IMR-90 (cell line): ENCODE measurements at regions not wholly inside any gene's neighbourhood (a gene's known extent, or its start where the extent isn't known, plus 50 kb on each side); places are given as distances from the start of the nearest gene placed in this dataset.

Source experiments
- ATAC-seq: fragments of 200-7000 bp; cut with Tn5 transposase; 2 replicates; pipeline ENCODE4 v1.9.1; 2020; ENCODE audit warnings: low read depth, mild to moderate bottlenecking, moderate library complexity
- BruUV-seq: library from RNA; stranded (reverse); fragments of 400-500 nt; replicated peaks from 2 replicates; lab custom pipeline; 2021; lab: Mats Ljungman, UMichigan
- CTCF ChIA-PET: fragments of 300-600 bp; formaldehyde crosslinking; extraction: SDS; loops from one replicate; lab custom pipeline; 2021; ENCODE audit warnings: antibody characterized with exemption; lab: Yijun Ruan, JAX
- POLR2A ChIA-PET: fragments of 300-600 bp; sonication (Branson Sonifier 250); formaldehyde crosslinking; loops from one replicate; lab custom pipeline; 2022; ENCODE audit warnings: antibody characterized with exemption; ENCODE audit not compliant: unreplicated experiment; lab: Charles Lee
- DNase-seq: peaks from one replicate; pipeline ENCODE4 v3.0.0; 2013
- H2AFZ ChIP-seq: replicated peaks from 2 replicates; pipeline ENCODE3; 2013; ENCODE audit warnings: low read length, mild to moderate bottlenecking; ENCODE audit not compliant: poor library complexity
- H2AK5ac ChIP-seq: 2 replicates; pipeline ENCODE4 v1.6.1; 2013; ENCODE audit warnings: low read depth, low read length, inconsistent platforms
- H2AK9ac ChIP-seq: replicated peaks from 2 replicates; pipeline ENCODE3; 2013; ENCODE audit warnings: mild to moderate bottlenecking, low read depth, low read length, moderate library complexity; ENCODE audit not compliant: poor library complexity
- H2BK120ac ChIP-seq: 2 replicates; pipeline ENCODE4 v1.6.1; 2013; ENCODE audit warnings: low read depth, low read length, inconsistent platforms
- H2BK15ac ChIP-seq: 3 replicates; pipeline ENCODE4 v1.6.1; 2013; ENCODE audit warnings: low read depth, low read length, inconsistent platforms
- H2BK20ac ChIP-seq: 2 replicates; pipeline ENCODE4 v1.6.1; 2013; ENCODE audit warnings: low read depth, mild to moderate bottlenecking, inconsistent platforms, low read length, moderate library complexity
- H2BK5ac ChIP-seq: 2 replicates; pipeline ENCODE4 v1.6.1; 2013; ENCODE audit warnings: mild to moderate bottlenecking, low read depth, low read length, inconsistent platforms; ENCODE audit not compliant: poor library complexity, severe bottlenecking
- H3K14ac ChIP-seq: replicated peaks from 2 replicates; pipeline ENCODE4 v1.6.1; 2013; ENCODE audit warnings: low read depth, low read length, inconsistent platforms
- H3K18ac ChIP-seq: 2 replicates; pipeline ENCODE4 v1.6.1; 2013; ENCODE audit warnings: low read depth, low read length, control low read depth
- H3K23ac ChIP-seq: 2 replicates; pipeline ENCODE4 v1.6.1; 2013; ENCODE audit warnings: low read depth, low read length, inconsistent platforms
- H3K27ac ChIP-seq: 2 replicates; pipeline ENCODE4 v1.5.1; 2013; ENCODE audit warnings: mild to moderate bottlenecking, control low read depth, low read length; ENCODE audit not compliant: insufficient read depth
- H3K27me3 ChIP-seq: 2 replicates; pipeline ENCODE4 v1.6.1; 2013; ENCODE audit warnings: low read length; ENCODE audit not compliant: control insufficient read depth, insufficient read depth
- H3K36me3 ChIP-seq: 2 replicates; pipeline ENCODE4 v1.6.1; 2013; ENCODE audit warnings: low read length, mixed read lengths; ENCODE audit not compliant: control insufficient read depth, insufficient read depth
- H3K4ac ChIP-seq: 2 replicates; pipeline ENCODE4 v1.6.1; 2013; ENCODE audit warnings: low read depth, low read length, inconsistent platforms
- H3K4me1 ChIP-seq: 2 replicates; pipeline ENCODE4 v1.6.1; 2013; ENCODE audit warnings: low read length, mixed read lengths; ENCODE audit not compliant: control insufficient read depth, insufficient read depth
- H3K4me2 ChIP-seq: 2 replicates; pipeline ENCODE4 v1.6.1; 2013; ENCODE audit warnings: low read depth, mild to moderate bottlenecking, control low read depth, low read length, moderate library complexity
- H3K4me3 ChIP-seq: 2 replicates; pipeline ENCODE4 v1.5.1; 2013; ENCODE audit warnings: low read depth, mild to moderate bottlenecking, control low read depth, low read length, moderate library complexity; ENCODE audit not compliant: insufficient read depth
- H3K56ac ChIP-seq: 2 replicates; pipeline ENCODE4 v1.6.1; 2013; ENCODE audit warnings: low read length, inconsistent platforms; ENCODE audit not compliant: insufficient read depth; ENCODE audit errors: extremely low read depth
- H3K79me1 ChIP-seq, 2 experiments: 2 replicates each; pipeline ENCODE4 v1.6.1; 2013; ENCODE audit warnings: low read length in 2 of 2, inconsistent platforms in 1 of 2, low read depth in 1 of 2
- H3K9ac ChIP-seq: 2 replicates; pipeline ENCODE4 v1.6.1; 2013; ENCODE audit warnings: low read depth, low read length, control low read depth
- H3K9me1 ChIP-seq: 2 replicates; pipeline ENCODE4 v1.6.1; 2013; ENCODE audit warnings: low read length, inconsistent platforms; ENCODE audit not compliant: insufficient read depth
- H3K9me3 ChIP-seq: 2 replicates; pipeline ENCODE4 v1.6.1; 2013; ENCODE audit warnings: low read length; ENCODE audit not compliant: control insufficient read depth, insufficient read depth
- H4K20me1 ChIP-seq: 2 replicates; pipeline ENCODE4 v1.6.1; 2013; ENCODE audit warnings: low read length, inconsistent platforms; ENCODE audit not compliant: insufficient read depth
- H4K5ac ChIP-seq: 2 replicates; pipeline ENCODE4 v1.6.1; 2013; ENCODE audit warnings: mild to moderate bottlenecking, low read depth, low read length, control low read depth
- H4K8ac ChIP-seq, 2 experiments: 2 replicates each; pipeline ENCODE4 v1.6.1; 2013; ENCODE audit warnings: low read depth in 2 of 2, low read length in 2 of 2, control low read depth in 1 of 2, inconsistent platforms in 1 of 2
- H4K91ac ChIP-seq: 2 replicates; pipeline ENCODE4 v1.6.1; 2013; ENCODE audit warnings: low read depth, low read length, inconsistent platforms; ENCODE audit not compliant: insufficient read depth
- BHLHE40 ChIP-seq: fragments of 150-350 bp; IDR thresholded peaks from 2 replicates; pipeline ENCODE4 v1.6.1; 2016; ENCODE audit warnings: mild to moderate bottlenecking, low read depth, low read length
- CEBPB ChIP-seq: IDR thresholded peaks from 2 replicates; pipeline ENCODE4 v1.6.1; 2012; ENCODE audit warnings: low read depth, low read length, improper control_type of control experiment
- CHD1 ChIP-seq: IDR thresholded peaks from 2 replicates; pipeline ENCODE4 v1.6.1; 2012; ENCODE audit warnings: low read depth, low read length, improper control_type of control experiment
- ELK1 ChIP-seq: fragments of 150-350 bp; IDR thresholded peaks from 2 replicates; pipeline ENCODE4 v1.6.1; 2016; ENCODE audit warnings: low read depth, mild to moderate bottlenecking, low read length, moderate library complexity, borderline replicate concordance
- FOS ChIP-seq: fragments of 150-350 bp; IDR thresholded peaks from 2 replicates; pipeline ENCODE4 v1.6.1; 2016; ENCODE audit warnings: low read depth, low read length
- MAFK ChIP-seq: IDR thresholded peaks from 2 replicates; pipeline ENCODE4 v1.6.1; 2012; ENCODE audit warnings: low read depth, low read length, improper control_type of control experiment
- MAZ ChIP-seq: IDR thresholded peaks from 2 replicates; pipeline ENCODE4 v1.6.1; 2012; ENCODE audit warnings: low read depth, mild to moderate bottlenecking, low read length, improper control_type of control experiment, moderate library complexity, borderline replicate concordance
- MXI1 ChIP-seq: IDR thresholded peaks from 2 replicates; pipeline ENCODE4 v1.6.1; 2012; ENCODE audit warnings: low read depth, mild to moderate bottlenecking, low read length, moderate library complexity, borderline replicate concordance
- NFE2L2 ChIP-seq: fragments of 150-350 bp; IDR thresholded peaks from 2 replicates; pipeline ENCODE4 v1.6.1; 2016; ENCODE audit warnings: low read depth, mild to moderate bottlenecking, low read length
- POLR2A ChIP-seq: IDR thresholded peaks from 2 replicates; pipeline ENCODE4 v1.6.1; 2012; ENCODE audit warnings: mild to moderate bottlenecking, low read depth, low read length
- RAD21 ChIP-seq: IDR thresholded peaks from 2 replicates; pipeline ENCODE4 v1.6.1; 2012; ENCODE audit warnings: low read length, improper control_type of control experiment
- RCOR1 ChIP-seq: IDR thresholded peaks from 2 replicates; pipeline ENCODE4 v1.6.1; 2012; ENCODE audit warnings: mild to moderate bottlenecking, low read length, improper control_type of control experiment; ENCODE audit not compliant: insufficient replicate concordance
- RFX5 ChIP-seq: IDR thresholded peaks from 2 replicates; pipeline ENCODE4 v1.8.0; 2012; ENCODE audit warnings: low read depth, mild to moderate bottlenecking, low read length, moderate library complexity
- SMC3 ChIP-seq: fragments of 150-350 bp; IDR thresholded peaks from 2 replicates; pipeline ENCODE4 v1.6.1; 2016; ENCODE audit warnings: low read depth, mild to moderate bottlenecking, antibody characterized with exemption, low read length, moderate library complexity
- WGBS, 2 experiments: methylation state at CpG; one replicate each; pipeline versions ENCODE4 v1.1.5 to v1.1.7; 2013; ENCODE audit warnings: missing lambda C conversion rate in 2 of 2; ENCODE audit not compliant: insufficient read length in 1 of 2; ENCODE audit errors: extremely low coverage in 2 of 2; 5-methylcytosine and 5-hydroxymethylcytosine counted together
- dilution Hi-C: fragments of 300-500 bp; cut with HindIII; formaldehyde crosslinking; loops from one replicate; pipeline ENCODE4 v1.14.3; 2018; ENCODE audit warnings: low sequenced_read_pairs; ENCODE audit not compliant: unreplicated experiment
- in situ Hi-C: fragments of 300-500 bp; cut with MboI; formaldehyde crosslinking; loops from 3 replicates; pipeline ENCODE4 v1.14.3; 2019; ENCODE audit warnings: low sequenced_read_pairs, inconsistent platforms, mixed read lengths
- intact Hi-C: fragments of 100-400 bp; cut with micrococcal nuclease; formaldehyde crosslinking; loops from 2 replicates; pipeline ENCODE4 v1.10.0; 2022
- TF ChIP-seq, protein P1 (sequence below): conservative IDR thresholded peaks from 2 replicates; pipeline ENCODE4 v1.5.1; 2012; ENCODE audit warnings: mild to moderate bottlenecking, low read depth, low read length, improper control_type of control experiment
- TF ChIP-seq, protein P2 (sequence below): fragments of 150-350 bp; IDR thresholded peaks from 2 replicates; pipeline ENCODE4 v1.6.1; 2017; ENCODE audit warnings: mild to moderate bottlenecking, antibody characterized with exemption, low read length, low read depth

- ATAC-seq, result no peak
- H3K9ac ChIP-seq, result no peak overlapping the region
- POLR2A ChIA-PET, result no interaction called here
- no peak overlapping the region for H4K8ac ChIP-seq
- H3K9me1 ChIP-seq, result no peaks in the 10 kb centered on the region
- no peak for DNase-seq
- in situ Hi-C loops (no loop called here), dilution Hi-C loops (no loop called here), intact Hi-C loops (no loop called here)
- no peak overlapping the region for H3K23ac ChIP-seq
- H2BK20ac ChIP-seq, result no peak overlapping the region
- BruUV-seq, result no TSS peak
- no peak overlapping the region for H2AK9ac ChIP-seq
- H3K27ac ChIP-seq, result no peak overlapping the region
- H3K4me1 ChIP-seq, result no peaks in the 10 kb centered on the region
- H3K14ac ChIP-seq, result no peak overlapping the region
- TF ChIP-seq RCOR1 (no peak), BHLHE40 (no peak), CEBPB (no peak), CHD1 (no peak), MAZ (no peak), MAFK (no peak), FOS (no peak), RAD21 (no peak), NFE2L2 (no peak), MXI1 (no peak), POLR2A (no peak), ELK1 (no peak), SMC3 (no peak), RFX5 (no peak)
- TF ChIP-seq, protein P1, sequence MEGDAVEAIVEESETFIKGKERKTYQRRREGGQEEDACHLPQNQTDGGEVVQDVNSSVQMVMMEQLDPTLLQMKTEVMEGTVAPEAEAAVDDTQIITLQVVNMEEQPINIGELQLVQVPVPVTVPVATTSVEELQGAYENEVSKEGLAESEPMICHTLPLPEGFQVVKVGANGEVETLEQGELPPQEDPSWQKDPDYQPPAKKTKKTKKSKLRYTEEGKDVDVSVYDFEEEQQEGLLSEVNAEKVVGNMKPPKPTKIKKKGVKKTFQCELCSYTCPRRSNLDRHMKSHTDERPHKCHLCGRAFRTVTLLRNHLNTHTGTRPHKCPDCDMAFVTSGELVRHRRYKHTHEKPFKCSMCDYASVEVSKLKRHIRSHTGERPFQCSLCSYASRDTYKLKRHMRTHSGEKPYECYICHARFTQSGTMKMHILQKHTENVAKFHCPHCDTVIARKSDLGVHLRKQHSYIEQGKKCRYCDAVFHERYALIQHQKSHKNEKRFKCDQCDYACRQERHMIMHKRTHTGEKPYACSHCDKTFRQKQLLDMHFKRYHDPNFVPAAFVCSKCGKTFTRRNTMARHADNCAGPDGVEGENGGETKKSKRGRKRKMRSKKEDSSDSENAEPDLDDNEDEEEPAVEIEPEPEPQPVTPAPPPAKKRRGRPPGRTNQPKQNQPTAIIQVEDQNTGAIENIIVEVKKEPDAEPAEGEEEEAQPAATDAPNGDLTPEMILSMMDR, result no peak
- TF ChIP-seq, protein P2, sequence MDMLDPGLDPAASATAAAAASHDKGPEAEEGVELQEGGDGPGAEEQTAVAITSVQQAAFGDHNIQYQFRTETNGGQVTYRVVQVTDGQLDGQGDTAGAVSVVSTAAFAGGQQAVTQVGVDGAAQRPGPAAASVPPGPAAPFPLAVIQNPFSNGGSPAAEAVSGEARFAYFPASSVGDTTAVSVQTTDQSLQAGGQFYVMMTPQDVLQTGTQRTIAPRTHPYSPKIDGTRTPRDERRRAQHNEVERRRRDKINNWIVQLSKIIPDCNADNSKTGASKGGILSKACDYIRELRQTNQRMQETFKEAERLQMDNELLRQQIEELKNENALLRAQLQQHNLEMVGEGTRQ, result no peak
- H3K9me3 ChIP-seq, result peaks cover 6% of the 10 kb centered on the region; the same call in 1 of the 2 replicates
- H4K91ac ChIP-seq, result no peak overlapping the region
- no peak overlapping the region for H3K18ac ChIP-seq
- H3K4ac ChIP-seq, result no peak overlapping the region
- H3K36me3 ChIP-seq, result no peaks in the 10 kb centered on the region
- no peak overlapping the region for H2AFZ ChIP-seq
- no peaks in the 10 kb centered on the region for H4K20me1 ChIP-seq
- H3K79me1 ChIP-seq, result no peaks in the 10 kb centered on the region
- WGBS, 2 experiments, result 77% methylated on average over 19 of the region's 37 CpGs; no CpG with 5 or more reads in 1 of the 2 experiments
- H2BK120ac ChIP-seq, result no peak overlapping the region
- H2BK15ac ChIP-seq, result no peak overlapping the region
- H2AK5ac ChIP-seq, result no peak overlapping the region
- H3K4me3 ChIP-seq, result no peak overlapping the region
- no peak overlapping the region for H4K5ac ChIP-seq
- no peak overlapping the region for H3K56ac ChIP-seq
- H3K27me3 ChIP-seq, result no peaks in the 10 kb centered on the region
- H2BK5ac ChIP-seq, result no peak overlapping the region
- no peak overlapping the region for H3K4me2 ChIP-seq
- CTCF ChIA-PET, result no interaction called here
These were observed 2798.7 kb upstream of the TEKT4 start for GRCh38 chr2:92072461-92073035.
